SU-DHL-6 (cell line): ENCODE measurements at regions not wholly inside any gene's neighbourhood (a gene's known extent, or its start where the extent isn't known, plus 50 kb on each side); places are given as distances from the start of the nearest gene placed in this dataset.

ENCODE experiments used
- H2AFZ ChIP-seq: fragments of 200-600 bp; sonication (generic); 2 replicates; pipeline ENCODE4 v1.6.1; 2014; ENCODE audit warnings: low read depth, mild to moderate bottlenecking, moderate library complexity, mixed read lengths, antibody characterized with exemption, low read length; ENCODE audit not compliant: severe bottlenecking
- H3F3A ChIP-seq: fragments of 200-600 bp; shearing (Covaris generic); 2 replicates; pipeline ENCODE4 v1.6.0; 2016; ENCODE audit warnings: antibody characterized with exemption, mild to moderate bottlenecking; ENCODE audit not compliant: insufficient read depth
- H3K27ac ChIP-seq: fragments of 200-600 bp; sonication (generic); 2 replicates; pipeline ENCODE4 v1.5.1; 2016; ENCODE audit warnings: low read depth, mild to moderate bottlenecking, low read length, moderate library complexity, mixed read lengths
- H3K27me3 ChIP-seq: fragments of 200-600 bp; sonication (generic), shearing (Covaris generic); 2 replicates; pipeline ENCODE4 v1.6.0; 2014; ENCODE audit warnings: mild to moderate bottlenecking, low read length
- H3K36me3 ChIP-seq: fragments of 200-600 bp; sonication (generic); 2 replicates; pipeline ENCODE4 v1.6.1; 2014; ENCODE audit warnings: mild to moderate bottlenecking, low read length, mixed read lengths
- H3K4me2 ChIP-seq: fragments of 300-600, 200-600 bp; shearing (Covaris generic), sonication (generic); 2 replicates; pipeline ENCODE4 v1.6.0; 2014; ENCODE audit warnings: low read length, low read depth, mild to moderate bottlenecking; ENCODE audit not compliant: poor library complexity, severe bottlenecking
- H3K4me3 ChIP-seq: fragments of 200-600 bp; sonication (generic); 2 replicates; pipeline ENCODE4 v1.5.1; 2014; ENCODE audit warnings: antibody characterized with exemption, low read length, mild to moderate bottlenecking, mixed read lengths; ENCODE audit not compliant: insufficient read depth, poor library complexity, severe bottlenecking
- H3K79me2 ChIP-seq: fragments of 200-600 bp; sonication (generic); 2 replicates; pipeline ENCODE4 v1.6.1; 2014; ENCODE audit warnings: mild to moderate bottlenecking, low read length, moderate library complexity; ENCODE audit not compliant: insufficient read depth
- H3K9ac ChIP-seq: fragments of 200-600 bp; sonication (generic); 2 replicates; pipeline ENCODE4 v1.7.0; 2014; ENCODE audit warnings: mild to moderate bottlenecking, low read length
- H3K9me2 ChIP-seq: fragments of 200-600 bp; sonication (generic); replicated peaks from 2 replicates; pipeline ENCODE4 v1.6.1; 2014; ENCODE audit warnings: low read length; ENCODE audit not compliant: insufficient read depth
- H3K9me3 ChIP-seq: fragments of 200-600 bp; sonication (generic); 2 replicates; pipeline ENCODE4 v1.6.1; 2014; ENCODE audit warnings: low read length, mixed read lengths; ENCODE audit not compliant: insufficient read depth
- H4K20me1 ChIP-seq: fragments of 200-600 bp; sonication (generic); 2 replicates; pipeline ENCODE4 v1.6.1; 2014; ENCODE audit warnings: low read depth, mild to moderate bottlenecking, antibody characterized with exemption, low read length, moderate library complexity, mixed read lengths
- CTCF ChIP-seq: fragments of 200-600 bp; sonication (generic); IDR thresholded peaks from one replicate; pipeline ENCODE4 v1.5.1; 2017; ENCODE audit warnings: antibody characterized with exemption, mild to moderate bottlenecking, low read length, moderate library complexity; ENCODE audit not compliant: insufficient read depth, poor library complexity, severe bottlenecking
- EZH2phosphoT487 ChIP-seq: fragments of 200-600 bp; sonication (generic), shearing (Covaris generic); conservative IDR thresholded peaks from 2 replicates; pipeline ENCODE4 v1.6.1; 2018; ENCODE audit warnings: mild to moderate bottlenecking, antibody characterized with exemption, low read length, moderate library complexity, mixed read lengths

GRCh38 chr6:144741659-144742058, 456.5 kb downstream of the UTRN start:
- Histone ChIP-seq H3K36me3 (no peaks in the 10 kb centered on the region), H3F3A (no peaks in the 10 kb centered on the region), H3K9ac (no peak overlapping the region), H3K9me3 (no peaks in the 10 kb centered on the region), H3K4me3 (no peak overlapping the region), H3K4me2 (no peak overlapping the region), H4K20me1 (no peaks in the 10 kb centered on the region), H3K9me2 (no peaks in the 10 kb centered on the region), H2AFZ (no peak overlapping the region), H3K27me3 (no peaks in the 10 kb centered on the region), H3K79me2 (no peaks in the 10 kb centered on the region), H3K27ac (no peak overlapping the region)
- TF ChIP-seq CTCF: no peak
- no peak for TF ChIP-seq EZH2phosphoT487

- H3K9me3 ChIP-seq: no peaks in the 10 kb centered on the region
- no peak overlapping the region for H3K9ac ChIP-seq
- no peaks in the 10 kb centered on the region for H3F3A ChIP-seq
- no peak overlapping the region for H3K4me2 ChIP-seq
- H3K27ac ChIP-seq: no peak overlapping the region
- no peak overlapping the region for H3K4me3 ChIP-seq
- no peaks in the 10 kb centered on the region for H3K36me3 ChIP-seq
- H3K79me2 ChIP-seq: no peaks in the 10 kb centered on the region
- H3K9me2 ChIP-seq: no peaks in the 10 kb centered on the region
- no peak for TF ChIP-seq CTCF
- no peak for TF ChIP-seq EZH2phosphoT487
- no peaks in the 10 kb centered on the region for H3K27me3 ChIP-seq
- no peak overlapping the region for H2AFZ ChIP-seq
- H4K20me1 ChIP-seq: no peaks in the 10 kb centered on the region
Measured at GRCh38 chr6:144742779-144743178, 457.6 kb downstream of the UTRN start.

- Histone ChIP-seq H3K36me3 (no peaks in the 10 kb centered on the region), H3K4me3 (no peak overlapping the region), H3K79me2 (no peaks in the 10 kb centered on the region), H4K20me1 (no peaks in the 10 kb centered on the region), H3K4me2 (no peak overlapping the region), H3F3A (no peaks in the 10 kb centered on the region), H3K9me3 (no peaks in the 10 kb centered on the region), H3K27me3 (no peaks in the 10 kb centered on the region), H3K9ac (no peak overlapping the region), H3K27ac (no peak overlapping the region), H3K9me2 (no peaks in the 10 kb centered on the region), H2AFZ (no peak overlapping the region)
- TF ChIP-seq EZH2phosphoT487 (no peak), CTCF (no peak)
Measured at GRCh38 chr6:144744720-144745119, 459.6 kb downstream of the UTRN start.

GRCh38 chr6:144745439-144745838, 460.3 kb downstream of the UTRN start:
- Histone ChIP-seq H3K27ac (no peak overlapping the region), H3K4me3 (no peak overlapping the region), H3K4me2 (no peak overlapping the region), H4K20me1 (no peaks in the 10 kb centered on the region), H2AFZ (no peak overlapping the region), H3K9me3 (no peaks in the 10 kb centered on the region), H3K36me3 (no peaks in the 10 kb centered on the region), H3K9ac (no peak overlapping the region), H3K79me2 (no peaks in the 10 kb centered on the region), H3K27me3 (no peaks in the 10 kb centered on the region), H3K9me2 (no peaks in the 10 kb centered on the region), H3F3A (no peaks in the 10 kb centered on the region)
- no peak for TF ChIP-seq EZH2phosphoT487
- TF ChIP-seq CTCF: no peak
